CD4-positive, alpha-beta T cell (primary cell): ENCODE measurements at regions not wholly inside any gene's neighbourhood (a gene's known extent, or its start where the extent isn't known, plus 50 kb on each side); places are given as distances from the start of the nearest gene placed in this dataset.

Source experiments
- ATAC-seq: fragments of 200-7000 bp; cut with Tn5 transposase; one replicate; pipeline ENCODE4 v1.10.0; 2022; ENCODE audit warnings: mild to moderate bottlenecking; ENCODE audit not compliant: poor library complexity
- CTCF ChIA-PET: fragments of 350-600 bp; sonication (Branson Sonifier 250); formaldehyde crosslinking; loops from one replicate; lab custom pipeline; 2021; ENCODE audit warnings: antibody characterized with exemption, inconsistent platforms; lab: Charles Lee
- POLR2A ChIA-PET: fragments of 350-600 bp; sonication (Branson Sonifier 250); formaldehyde crosslinking; loops from one replicate; lab custom pipeline; 2021; ENCODE audit warnings: antibody characterized with exemption, inconsistent platforms; lab: Charles Lee
- DNase-seq, 14 experiments: peaks; one replicate each; pipeline ENCODE4 v3.0.0-alpha.2; 2013 to 2020; ENCODE audit warnings: mixed read lengths in 2 of 14
- H3K27ac ChIP-seq, 2 donors: one replicate each; pipeline versions ENCODE4 v1.5.1 to v1.7.0; 2013; ENCODE audit warnings: low read length in 2 of 2, low read depth in 1 of 2, mild to moderate bottlenecking in 1 of 2
- H3K27me3 ChIP-seq, 2 experiments: 1 replicate in 1 of 2; 2 replicates in 1 of 2; pipeline versions ENCODE4 v1.6.1 to v1.7.0; 2013; ENCODE audit warnings: low read length in 2 of 2, control low read depth in 1 of 2, mild to moderate bottlenecking in 1 of 2, moderate library complexity in 1 of 2; ENCODE audit not compliant: insufficient read depth in 2 of 2, control insufficient read depth in 1 of 2
- H3K36me3 ChIP-seq: one replicate; pipeline ENCODE4 v1.6.1; 2013; ENCODE audit warnings: low read length, control low read depth; ENCODE audit not compliant: insufficient read depth
- H3K4me1 ChIP-seq: one replicate; pipeline ENCODE4 v1.6.1; 2013; ENCODE audit warnings: low read length, control low read depth; ENCODE audit not compliant: insufficient read depth
- H3K4me3 ChIP-seq: one replicate; pipeline ENCODE4 v1.5.1; 2013; ENCODE audit warnings: mild to moderate bottlenecking, low read length, moderate library complexity
- H3K9me3 ChIP-seq, 2 experiments: 1 replicate in 1 of 2; 2 replicates in 1 of 2; pipeline versions ENCODE4 v1.6.1 to v1.7.0; 2013; ENCODE audit warnings: low read length in 2 of 2, mild to moderate bottlenecking in 2 of 2, control low read depth in 1 of 2, moderate library complexity in 1 of 2; ENCODE audit not compliant: control insufficient read depth in 1 of 2, insufficient read depth in 1 of 2
- H3K27ac Mint-ChIP-seq: one replicate; pipeline ENCODE4 v1.8.0; 2020; ENCODE audit warnings: mixed read lengths
- H3K27me3 Mint-ChIP-seq: one replicate; pipeline ENCODE4 v1.8.0; 2021; ENCODE audit warnings: mixed read lengths
- H3K36me3 Mint-ChIP-seq: one replicate; pipeline ENCODE4 v1.8.0; 2021; ENCODE audit warnings: low read depth, mixed read lengths
- H3K4me1 Mint-ChIP-seq: one replicate; pipeline ENCODE4 v1.8.0; 2021; ENCODE audit warnings: low read depth, mixed read lengths
- H3K4me3 Mint-ChIP-seq: one replicate; pipeline ENCODE4 v1.8.0; 2020; ENCODE audit warnings: mild to moderate bottlenecking, mixed read lengths
- H3K9me3 Mint-ChIP-seq: one replicate; pipeline ENCODE4 v1.8.0; 2020; ENCODE audit warnings: mixed read lengths
- CTCF ChIP-seq: fragments of 200-600 bp; IDR thresholded peaks from one replicate; pipeline ENCODE4 v1.8.0; 2022; ENCODE audit warnings: antibody characterized with exemption, mild to moderate bottlenecking
- intact Hi-C, 2 experiments: fragments of 100-400 bp; cut with DNase I in 1 of 2; cut with micrococcal nuclease in 1 of 2; formaldehyde crosslinking; loops; one replicate each; pipeline versions ENCODE4 v1.15.1 to v1.9.0; 2023 to 2025; cut with DNase I, micrococcal nuclease

DNA sequence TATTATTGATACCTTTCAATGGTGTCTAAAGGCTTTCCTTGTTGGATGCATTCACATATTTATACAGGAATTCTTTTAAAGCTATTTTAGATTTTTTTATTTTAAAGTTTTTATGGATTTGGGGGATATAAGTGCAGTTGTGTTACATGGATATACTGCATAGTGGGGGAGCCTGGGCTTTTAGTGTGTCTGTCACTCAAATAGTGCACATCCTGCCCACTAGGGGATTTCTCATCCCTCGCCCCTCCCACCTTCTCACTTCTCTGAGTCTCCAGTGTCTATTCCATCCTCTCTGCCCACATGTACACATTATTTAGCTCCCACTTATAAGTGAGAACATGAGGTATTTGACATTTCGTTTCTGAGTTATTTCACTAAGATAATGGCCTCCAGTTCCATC, 154.0 kb upstream of the MKI67 start:
- no peak overlapping the region for H3K27ac ChIP-seq
- ATAC-seq (no peak), DNase-seq (no peak)
- no peaks in the 10 kb centered on the region for H3K4me1 ChIP-seq
- peaks cover 0 to 3% of the 10 kb centered on the region in 2 experiments for H3K9me3 ChIP-seq
- no peaks in the 10 kb centered on the region for H3K36me3 ChIP-seq
- ChIA-PET POLR2A (no interaction called here), CTCF (no interaction called here)
- no peaks in the 10 kb centered on the region for H3K9me3 Mint-ChIP-seq
- intact Hi-C loops = no loop called here
- H3K27me3 Mint-ChIP-seq = peaks cover 46% of the 10 kb centered on the region
- H3K36me3 Mint-ChIP-seq = no peaks in the 10 kb centered on the region
- no peak overlapping the region for H3K27ac Mint-ChIP-seq
- H3K27me3 ChIP-seq = peaks cover 4 to 10% of the 10 kb centered on the region in 2 experiments
- peaks cover 2% of the 10 kb centered on the region for H3K4me1 Mint-ChIP-seq
- TF ChIP-seq CTCF = no peak
- H3K4me3 ChIP-seq = no peak overlapping the region
- H3K4me3 Mint-ChIP-seq = no peak overlapping the region

DNA sequence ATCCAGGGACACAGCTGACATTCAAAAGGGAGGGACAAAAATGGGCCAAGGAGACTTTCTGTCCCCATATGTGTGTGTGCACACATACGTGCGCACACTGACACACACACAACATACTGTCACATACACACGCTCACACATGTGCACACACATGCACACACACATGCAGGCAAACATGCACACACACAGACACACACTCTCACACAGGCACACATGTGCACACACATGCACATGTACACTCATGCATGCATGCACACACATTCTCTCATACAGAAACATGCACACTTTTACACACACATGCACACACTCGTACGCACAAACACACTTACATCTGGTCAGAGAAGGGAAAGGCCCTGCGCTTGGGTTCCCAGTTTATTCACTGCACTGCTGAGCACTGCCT, 155.1 kb upstream of the MKI67 start:
- Mint-ChIP-seq H3K27ac (no peak overlapping the region), H3K9me3 (no peaks in the 10 kb centered on the region), H3K4me1 (no peaks in the 10 kb centered on the region), H3K27me3 (peaks cover 50% of the 10 kb centered on the region), H3K4me3 (no peak overlapping the region), H3K36me3 (no peaks in the 10 kb centered on the region)
- TF ChIP-seq CTCF = no peak
- Histone ChIP-seq H3K36me3 (no peaks in the 10 kb centered on the region), H3K4me1 (no peaks in the 10 kb centered on the region), H3K9me3 (peaks cover 0 to 3% of the 10 kb centered on the region in 2 experiments), H3K27ac (no peak overlapping the region), H3K4me3 (no peak overlapping the region), H3K27me3 (peaks cover 4 to 12% of the 10 kb centered on the region in 2 experiments)
- ChIA-PET POLR2A (no interaction called here), CTCF (no interaction called here)
- no peak for ATAC-seq
- no peak for DNase-seq
- intact Hi-C loops = no loop called here

- Histone ChIP-seq H3K27ac (no peak overlapping the region), H3K36me3 (no peaks in the 10 kb centered on the region), H3K4me3 (no peak overlapping the region), H3K4me1 (no peaks in the 10 kb centered on the region), H3K9me3 (peaks cover 0 to 3% of the 10 kb centered on the region in 2 experiments), H3K27me3 (peaks cover 6 to 12% of the 10 kb centered on the region in 2 experiments)
- DNase-seq (no peak), ATAC-seq (no peak)
- POLR2A ChIA-PET = no interaction called here
- Mint-ChIP-seq H3K9me3 (no peaks in the 10 kb centered on the region), H3K36me3 (no peaks in the 10 kb centered on the region), H3K27ac (no peak overlapping the region), H3K4me1 (no peaks in the 10 kb centered on the region), H3K27me3 (peaks cover 47% of the 10 kb centered on the region), H3K4me3 (no peak overlapping the region)
- TF ChIP-seq CTCF = no peak
- CTCF ChIA-PET = no interaction called here
- intact Hi-C loops = no loop called here
Observed at GRCh38 chr10:128281861-128282260, 155.6 kb upstream of the MKI67 start.
